ENCODE measurements at regions not wholly inside any gene's neighbourhood (a gene's known extent, or its start where the extent isn't known, plus 50 kb on each side); places are given as distances from the start of the nearest gene placed in this dataset.

- no peak overlapping the region for H3K9ac ChIP-seq (ENCODE audit: insufficient read depth in 1 of 2, low read depth in 2 of 2, low read length in 2 of 2)
- no peak for ATAC-seq
- no peak overlapping the region for H3K27ac ChIP-seq (ENCODE audit: extremely low read depth, low read depth, low read length)
- H3K9me1 ChIP-seq (ENCODE audit: control insufficient read depth, insufficient read depth, low read length), result no peaks in the 10 kb centered on the region
- H3K4me1 ChIP-seq (replicated peaks in 1 of 2; ENCODE audit: control insufficient read depth in 2 of 2, insufficient read depth in 2 of 2, low read length in 2 of 2), result no peaks in the 10 kb centered on the region
- intact Hi-C loops (cut with micrococcal nuclease) (no loop called here), in situ Hi-C loops (cut with MboI) (no loop called here)
- no peaks in the 10 kb centered on the region for H3K27me3 ChIP-seq (ENCODE audit: control insufficient read depth in 2 of 2, insufficient read depth in 2 of 2, low read length in 2 of 2)
- no peaks in the 10 kb centered on the region for H3K9me3 ChIP-seq (replicated peaks; ENCODE audit: control insufficient read depth, insufficient read depth, low read depth, low read length)
- H4K20me1 ChIP-seq (replicated peaks; ENCODE audit: control insufficient read depth, insufficient read depth, low read length), result no peaks in the 10 kb centered on the region
- POLR2A ChIA-PET, result no interaction called here
- no peak overlapping the region for H2AFZ ChIP-seq (ENCODE audit: low read depth, low read length)
- H3K79me2 ChIP-seq (ENCODE audit: control insufficient read depth, insufficient read depth, low read length), result no peaks in the 10 kb centered on the region
- 0% methylated on average over 3 of the region's 3 CpGs for WGBS (ENCODE audit: insufficient coverage, low coverage, missing lambda C conversion rate)
- H3K4me2 ChIP-seq (ENCODE audit: insufficient read depth, low read length), result no peak overlapping the region
- H3K4me3 ChIP-seq, result no peak overlapping the region
- FAIRE-seq, result no peak
- DNase-seq (ENCODE audit: extremely low read depth in 1 of 4, low spot score in 3 of 4), result no peak
- H3K36me3 ChIP-seq (ENCODE audit: control insufficient read depth, insufficient read depth, low read length), result no peaks in the 10 kb centered on the region
- CTCF ChIA-PET (ENCODE audit: low intra/inter-chr PET ratio), result no interaction called here
- no TSS peak for BruUV-seq (replicated peaks)
- TF ChIP-seq KLF1 (tag; IDR thresholded peaks at IDR 0.05), result no peak
- no peak for TF ChIP-seq DMBX1 (CRISPR knock-in tag; IDR thresholded peaks at IDR 0.05; ENCODE audit: borderline replicate concordance)
- no peak for TF ChIP-seq ZNF778 (CRISPR knock-in tag; IDR thresholded peaks at IDR 0.05)
- TF ChIP-seq, protein P1, sequence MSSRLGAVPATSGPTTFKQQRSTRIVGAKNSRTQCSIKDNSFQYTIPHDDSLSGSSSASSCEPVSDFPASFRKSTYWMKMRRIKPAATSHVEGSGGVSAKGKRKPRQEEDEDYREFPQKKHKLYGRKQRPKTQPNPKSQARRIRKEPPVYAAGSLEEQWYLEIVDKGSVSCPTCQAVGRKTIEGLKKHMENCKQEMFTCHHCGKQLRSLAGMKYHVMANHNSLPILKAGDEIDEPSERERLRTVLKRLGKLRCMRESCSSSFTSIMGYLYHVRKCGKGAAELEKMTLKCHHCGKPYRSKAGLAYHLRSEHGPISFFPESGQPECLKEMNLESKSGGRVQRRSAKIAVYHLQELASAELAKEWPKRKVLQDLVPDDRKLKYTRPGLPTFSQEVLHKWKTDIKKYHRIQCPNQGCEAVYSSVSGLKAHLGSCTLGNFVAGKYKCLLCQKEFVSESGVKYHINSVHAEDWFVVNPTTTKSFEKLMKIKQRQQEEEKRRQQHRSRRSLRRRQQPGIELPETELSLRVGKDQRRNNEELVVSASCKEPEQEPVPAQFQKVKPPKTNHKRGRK (tag; IDR thresholded peaks at IDR 0.05), result no peak
- no peak for TF ChIP-seq CBX5 (IDR thresholded peaks at IDR 0.05; ENCODE audit: borderline replicate concordance, low read depth)
- no peak for TF ChIP-seq ZBTB11 (CRISPR knock-in tag; IDR thresholded peaks at IDR 0.05)
- TF ChIP-seq, protein P2, sequence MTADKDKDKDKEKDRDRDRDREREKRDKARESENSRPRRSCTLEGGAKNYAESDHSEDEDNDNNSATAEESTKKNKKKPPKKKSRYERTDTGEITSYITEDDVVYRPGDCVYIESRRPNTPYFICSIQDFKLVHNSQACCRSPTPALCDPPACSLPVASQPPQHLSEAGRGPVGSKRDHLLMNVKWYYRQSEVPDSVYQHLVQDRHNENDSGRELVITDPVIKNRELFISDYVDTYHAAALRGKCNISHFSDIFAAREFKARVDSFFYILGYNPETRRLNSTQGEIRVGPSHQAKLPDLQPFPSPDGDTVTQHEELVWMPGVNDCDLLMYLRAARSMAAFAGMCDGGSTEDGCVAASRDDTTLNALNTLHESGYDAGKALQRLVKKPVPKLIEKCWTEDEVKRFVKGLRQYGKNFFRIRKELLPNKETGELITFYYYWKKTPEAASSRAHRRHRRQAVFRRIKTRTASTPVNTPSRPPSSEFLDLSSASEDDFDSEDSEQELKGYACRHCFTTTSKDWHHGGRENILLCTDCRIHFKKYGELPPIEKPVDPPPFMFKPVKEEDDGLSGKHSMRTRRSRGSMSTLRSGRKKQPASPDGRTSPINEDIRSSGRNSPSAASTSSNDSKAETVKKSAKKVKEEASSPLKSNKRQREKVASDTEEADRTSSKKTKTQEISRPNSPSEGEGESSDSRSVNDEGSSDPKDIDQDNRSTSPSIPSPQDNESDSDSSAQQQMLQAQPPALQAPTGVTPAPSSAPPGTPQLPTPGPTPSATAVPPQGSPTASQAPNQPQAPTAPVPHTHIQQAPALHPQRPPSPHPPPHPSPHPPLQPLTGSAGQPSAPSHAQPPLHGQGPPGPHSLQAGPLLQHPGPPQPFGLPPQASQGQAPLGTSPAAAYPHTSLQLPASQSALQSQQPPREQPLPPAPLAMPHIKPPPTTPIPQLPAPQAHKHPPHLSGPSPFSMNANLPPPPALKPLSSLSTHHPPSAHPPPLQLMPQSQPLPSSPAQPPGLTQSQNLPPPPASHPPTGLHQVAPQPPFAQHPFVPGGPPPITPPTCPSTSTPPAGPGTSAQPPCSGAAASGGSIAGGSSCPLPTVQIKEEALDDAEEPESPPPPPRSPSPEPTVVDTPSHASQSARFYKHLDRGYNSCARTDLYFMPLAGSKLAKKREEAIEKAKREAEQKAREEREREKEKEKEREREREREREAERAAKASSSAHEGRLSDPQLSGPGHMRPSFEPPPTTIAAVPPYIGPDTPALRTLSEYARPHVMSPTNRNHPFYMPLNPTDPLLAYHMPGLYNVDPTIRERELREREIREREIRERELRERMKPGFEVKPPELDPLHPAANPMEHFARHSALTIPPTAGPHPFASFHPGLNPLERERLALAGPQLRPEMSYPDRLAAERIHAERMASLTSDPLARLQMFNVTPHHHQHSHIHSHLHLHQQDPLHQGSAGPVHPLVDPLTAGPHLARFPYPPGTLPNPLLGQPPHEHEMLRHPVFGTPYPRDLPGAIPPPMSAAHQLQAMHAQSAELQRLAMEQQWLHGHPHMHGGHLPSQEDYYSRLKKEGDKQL (CRISPR knock-in tag; IDR thresholded peaks at IDR 0.05; ENCODE audit: borderline replicate concordance), result no peak
- no peak for TF ChIP-seq DEAF1 (CRISPR knock-in tag; IDR thresholded peaks at IDR 0.05)
- TF ChIP-seq NCOA2 (IDR thresholded peaks at IDR 0.05; ENCODE audit: partially characterized antibody in 2 of 2), result no peak
- no peak for TF ChIP-seq ZNF143 (CRISPR knock-in tag; IDR thresholded peaks at IDR 0.05)
These were observed 145.1 kb downstream of the SIPA1L2 start for GRCh38 chr1:232484856-232485255.

Data from K562 (cell line).